Type B pancreatic cell (in vitro differentiated cells): ENCODE measurements at regions not wholly inside any gene's neighbourhood (a gene's known extent, or its start where the extent isn't known, plus 50 kb on each side); places are given as distances from the start of the nearest gene placed in this dataset.
"Not testable (repeated sequence)": the region's sequence is repeated elsewhere in the genome, so short reads cannot be mapped to it uniquely, and the experiment has no call there.

Experiments
- DNase-seq: peaks from one replicate; pipeline ENCODE4 v3.0.0; 2021; ENCODE audit warnings: mixed read lengths; ENCODE audit not compliant: unreplicated experiment; ENCODE audit errors: extremely low spot score
- H3K27ac Mint-ChIP-seq: 2 replicates; pipeline ENCODE4 v1.8.0; 2021; ENCODE audit warnings: mild to moderate bottlenecking, mixed read lengths
- H3K27me3 Mint-ChIP-seq: 2 replicates; pipeline ENCODE4 v1.8.0; 2021; ENCODE audit warnings: mixed read lengths
- H3K36me3 Mint-ChIP-seq: 2 replicates; pipeline ENCODE4 v1.8.0; 2021; ENCODE audit warnings: mixed read lengths
- H3K4me1 Mint-ChIP-seq: one replicate; pipeline ENCODE4 v1.8.0; 2021; ENCODE audit warnings: mixed read lengths; ENCODE audit not compliant: unreplicated experiment
- H3K4me3 Mint-ChIP-seq: 2 replicates; pipeline ENCODE4 v1.8.0; 2021; ENCODE audit warnings: mild to moderate bottlenecking, mixed read lengths
- H3K9me3 Mint-ChIP-seq: 2 replicates; pipeline ENCODE4 v1.8.0; 2021; ENCODE audit warnings: mixed read lengths
- TF ChIP-seq, protein P1 (sequence below): fragments of 200-600 bp; sonication (generic); conservative IDR thresholded peaks from 2 replicates; pipeline ENCODE4 v1.5.0; 2021; ENCODE audit warnings: antibody characterized with exemption, mild to moderate bottlenecking

- H3K4me1 Mint-ChIP-seq, DNase-seq, H3K9me3 Mint-ChIP-seq, H3K27me3 Mint-ChIP-seq, H3K27ac Mint-ChIP-seq, H3K36me3 Mint-ChIP-seq, H3K4me3 Mint-ChIP-seq: not testable (repeated sequence)
These were observed 372.9 kb downstream of the ANAPC1 start for GRCh38 chr2:111511062-111511461.

DNA sequence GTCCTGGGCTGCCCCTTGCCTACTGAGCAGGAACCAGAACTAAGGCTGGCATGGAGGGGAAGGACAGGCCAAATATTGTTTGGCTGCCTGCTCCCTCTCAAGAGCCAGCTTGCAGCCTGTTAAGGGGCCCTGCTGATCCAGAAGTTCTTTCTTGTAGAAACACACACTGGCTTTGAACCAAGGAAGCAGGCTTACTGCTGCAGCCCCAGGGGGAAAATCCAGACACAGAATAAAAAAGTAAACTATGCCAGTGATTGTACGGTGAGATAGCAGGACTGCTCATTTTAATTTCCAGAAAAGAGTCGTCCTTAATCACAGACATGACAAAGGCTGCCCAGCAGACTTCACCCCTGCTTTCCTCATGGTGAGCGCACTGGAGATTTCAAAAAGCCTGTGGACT, 371.6 kb downstream of the ANAPC1 start:
- H3K36me3 Mint-ChIP-seq, H3K9me3 Mint-ChIP-seq, H3K4me1 Mint-ChIP-seq, H3K4me3 Mint-ChIP-seq, DNase-seq, H3K27ac Mint-ChIP-seq, H3K27me3 Mint-ChIP-seq: not testable (repeated sequence)

DNA sequence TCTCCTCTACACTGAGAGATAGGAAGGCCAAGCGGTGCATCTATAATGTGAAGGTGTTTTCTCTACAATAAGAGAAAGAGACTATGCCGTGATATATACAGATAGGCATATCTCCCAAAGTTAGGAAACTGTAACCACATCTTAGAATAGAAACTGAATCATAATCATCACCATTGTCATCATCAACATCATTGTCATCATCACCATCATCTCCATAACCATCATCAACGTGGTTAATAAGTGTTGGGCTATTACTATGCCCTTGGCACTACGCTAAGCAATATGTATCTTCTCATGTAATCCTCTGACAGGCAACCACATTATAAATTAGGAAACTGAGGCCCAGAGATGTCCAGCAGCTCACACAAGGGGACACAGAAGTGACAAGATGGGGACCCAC, 369.9 kb downstream of the ANAPC1 start:
- H3K9me3 Mint-ChIP-seq, H3K4me3 Mint-ChIP-seq, H3K27ac Mint-ChIP-seq, H3K36me3 Mint-ChIP-seq, DNase-seq, H3K27me3 Mint-ChIP-seq, H3K4me1 Mint-ChIP-seq: not testable (repeated sequence)

- H3K27me3 Mint-ChIP-seq, H3K9me3 Mint-ChIP-seq: not testable (repeated sequence)
These were observed 366.8 kb downstream of the ANAPC1 start for GRCh38 chr2:111517050-111517720.

DNA sequence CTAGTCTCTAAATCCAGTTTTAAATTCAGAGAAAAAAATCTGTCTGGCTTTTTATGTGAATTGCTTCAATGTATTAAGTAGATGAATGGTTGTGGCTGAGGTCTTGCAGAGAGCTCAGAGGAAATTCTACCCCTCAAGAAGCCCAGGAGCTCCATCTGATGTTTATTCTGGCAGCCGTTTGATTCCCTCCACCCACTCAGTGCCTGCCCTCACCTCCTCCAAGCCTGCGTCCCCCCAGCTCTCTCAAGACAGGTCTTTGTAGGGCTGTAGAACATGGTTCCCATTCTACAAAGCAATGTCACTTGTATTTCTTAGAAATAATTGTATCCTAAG, 366.3 kb downstream of the ANAPC1 start:
- H3K27me3 Mint-ChIP-seq, H3K27ac Mint-ChIP-seq, H3K9me3 Mint-ChIP-seq, H3K36me3 Mint-ChIP-seq, H3K4me3 Mint-ChIP-seq, DNase-seq: not testable (repeated sequence)
- peaks cover 20% of the 10 kb centered on the region for H3K4me1 Mint-ChIP-seq

More at GRCh38 chr2:111517050-111517720, 366.8 kb downstream of the ANAPC1 start:
- DNase-seq, H3K36me3 Mint-ChIP-seq, H3K4me3 Mint-ChIP-seq, H3K27ac Mint-ChIP-seq: not testable (repeated sequence)
- H3K4me1 Mint-ChIP-seq: peaks cover 19% of the 10 kb centered on the region

- H3K9me3 Mint-ChIP-seq: no peaks in the 10 kb centered on the region
- H3K4me3 Mint-ChIP-seq: no peak overlapping the region
- TF ChIP-seq, protein P1, sequence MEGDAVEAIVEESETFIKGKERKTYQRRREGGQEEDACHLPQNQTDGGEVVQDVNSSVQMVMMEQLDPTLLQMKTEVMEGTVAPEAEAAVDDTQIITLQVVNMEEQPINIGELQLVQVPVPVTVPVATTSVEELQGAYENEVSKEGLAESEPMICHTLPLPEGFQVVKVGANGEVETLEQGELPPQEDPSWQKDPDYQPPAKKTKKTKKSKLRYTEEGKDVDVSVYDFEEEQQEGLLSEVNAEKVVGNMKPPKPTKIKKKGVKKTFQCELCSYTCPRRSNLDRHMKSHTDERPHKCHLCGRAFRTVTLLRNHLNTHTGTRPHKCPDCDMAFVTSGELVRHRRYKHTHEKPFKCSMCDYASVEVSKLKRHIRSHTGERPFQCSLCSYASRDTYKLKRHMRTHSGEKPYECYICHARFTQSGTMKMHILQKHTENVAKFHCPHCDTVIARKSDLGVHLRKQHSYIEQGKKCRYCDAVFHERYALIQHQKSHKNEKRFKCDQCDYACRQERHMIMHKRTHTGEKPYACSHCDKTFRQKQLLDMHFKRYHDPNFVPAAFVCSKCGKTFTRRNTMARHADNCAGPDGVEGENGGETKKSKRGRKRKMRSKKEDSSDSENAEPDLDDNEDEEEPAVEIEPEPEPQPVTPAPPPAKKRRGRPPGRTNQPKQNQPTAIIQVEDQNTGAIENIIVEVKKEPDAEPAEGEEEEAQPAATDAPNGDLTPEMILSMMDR: no peak
- no peak for DNase-seq
- H3K4me1 Mint-ChIP-seq: peaks cover 33% of the 10 kb centered on the region
- peaks cover 10% of the 10 kb centered on the region for H3K27me3 Mint-ChIP-seq
- no peak overlapping the region for H3K27ac Mint-ChIP-seq
- no peaks in the 10 kb centered on the region for H3K36me3 Mint-ChIP-seq
These were observed 364.9 kb downstream of the ANAPC1 start for GRCh38 chr2:111519071-111519470.

DNA sequence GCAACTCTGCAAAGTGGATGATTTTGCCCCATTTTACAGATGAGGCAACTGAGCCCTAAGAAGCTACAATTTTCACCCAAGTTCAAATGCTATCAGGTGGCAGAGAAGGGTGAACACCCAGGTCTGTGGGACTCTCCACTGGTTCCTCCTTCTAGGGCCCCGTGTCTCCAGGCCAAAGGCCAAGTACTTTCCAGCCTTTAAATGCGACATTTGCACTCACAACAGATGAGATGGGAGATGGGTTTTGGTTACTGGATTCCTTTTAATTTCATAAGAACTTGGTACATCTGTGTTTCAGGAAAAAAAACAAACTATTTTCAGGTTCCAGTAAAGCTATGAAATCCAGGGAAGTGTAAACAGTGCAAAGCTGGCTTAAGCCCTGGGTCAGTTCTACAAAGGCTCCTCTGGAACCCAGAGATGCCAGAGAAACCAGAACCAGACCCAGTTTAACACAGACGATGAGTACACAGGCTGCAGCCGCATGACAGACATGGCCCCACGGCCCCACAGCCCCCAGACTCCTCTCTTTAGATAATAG, 361.7 kb downstream of the ANAPC1 start:
- DNase-seq: no peak
- peaks cover 12% of the 10 kb centered on the region for H3K27me3 Mint-ChIP-seq
- TF ChIP-seq, protein P1: no peak
- H3K27ac Mint-ChIP-seq: no peak overlapping the region
- H3K4me3 Mint-ChIP-seq: no peak overlapping the region
- peaks cover 33% of the 10 kb centered on the region for H3K4me1 Mint-ChIP-seq
- no peaks in the 10 kb centered on the region for H3K9me3 Mint-ChIP-seq
- H3K36me3 Mint-ChIP-seq: no peaks in the 10 kb centered on the region

DNA sequence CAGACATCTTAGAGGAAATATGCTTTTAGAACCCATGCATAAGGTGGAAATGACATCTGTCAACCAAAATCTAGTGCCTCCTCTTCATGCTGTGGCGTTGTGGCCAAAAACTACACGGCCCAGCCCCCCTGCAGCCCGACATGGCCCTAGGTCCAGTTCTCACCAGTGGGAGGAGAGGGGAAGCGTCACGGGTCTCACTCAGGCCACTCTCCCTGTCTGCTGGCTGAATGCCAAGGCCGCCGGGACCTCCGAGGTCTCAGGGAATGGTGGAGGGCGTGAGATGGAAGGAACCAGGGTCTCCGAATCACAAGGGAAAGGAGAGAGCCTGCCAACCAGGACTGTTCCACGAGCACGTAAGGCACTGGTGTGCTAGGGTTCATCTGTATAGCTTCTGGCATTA, 361.0 kb downstream of the ANAPC1 start:
- Mint-ChIP-seq H3K27me3 (peaks cover 12% of the 10 kb centered on the region), H3K9me3 (no peaks in the 10 kb centered on the region), H3K4me3 (no peak overlapping the region), H3K27ac (no peak overlapping the region), H3K4me1 (peaks cover 28% of the 10 kb centered on the region), H3K36me3 (no peaks in the 10 kb centered on the region)
- no peak for DNase-seq
- TF ChIP-seq, protein P1: no peak

DNA sequence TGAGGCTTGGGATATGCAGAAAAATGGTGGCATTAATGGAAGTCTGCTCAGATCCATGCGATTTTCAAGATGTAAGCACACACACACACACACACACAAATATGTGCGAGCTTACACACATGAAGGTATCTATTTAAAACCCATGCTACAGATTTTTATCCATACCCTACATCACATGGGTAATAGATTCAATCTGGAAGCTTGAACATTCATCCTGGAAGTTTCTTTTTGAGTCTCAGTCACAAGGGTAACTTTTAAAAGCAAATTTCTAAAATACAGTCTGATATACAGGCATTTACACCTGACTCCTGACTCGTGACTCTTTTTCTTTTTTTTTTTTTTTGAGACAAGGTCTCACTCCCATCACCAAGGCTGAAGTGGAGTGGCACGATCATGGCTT, 359.0 kb downstream of the ANAPC1 start:
- not testable (repeated sequence) for H3K9me3 Mint-ChIP-seq, H3K4me3 Mint-ChIP-seq, H3K27ac Mint-ChIP-seq, DNase-seq, H3K36me3 Mint-ChIP-seq, H3K27me3 Mint-ChIP-seq
- peaks cover 20% of the 10 kb centered on the region for H3K4me1 Mint-ChIP-seq

- not testable (repeated sequence) for H3K4me3 Mint-ChIP-seq, H3K36me3 Mint-ChIP-seq, H3K27me3 Mint-ChIP-seq, DNase-seq, H3K27ac Mint-ChIP-seq, H3K9me3 Mint-ChIP-seq
- peaks cover 20% of the 10 kb centered on the region for H3K4me1 Mint-ChIP-seq
These were observed 357.9 kb downstream of the ANAPC1 start for GRCh38 chr2:111526041-111526639.

DNA sequence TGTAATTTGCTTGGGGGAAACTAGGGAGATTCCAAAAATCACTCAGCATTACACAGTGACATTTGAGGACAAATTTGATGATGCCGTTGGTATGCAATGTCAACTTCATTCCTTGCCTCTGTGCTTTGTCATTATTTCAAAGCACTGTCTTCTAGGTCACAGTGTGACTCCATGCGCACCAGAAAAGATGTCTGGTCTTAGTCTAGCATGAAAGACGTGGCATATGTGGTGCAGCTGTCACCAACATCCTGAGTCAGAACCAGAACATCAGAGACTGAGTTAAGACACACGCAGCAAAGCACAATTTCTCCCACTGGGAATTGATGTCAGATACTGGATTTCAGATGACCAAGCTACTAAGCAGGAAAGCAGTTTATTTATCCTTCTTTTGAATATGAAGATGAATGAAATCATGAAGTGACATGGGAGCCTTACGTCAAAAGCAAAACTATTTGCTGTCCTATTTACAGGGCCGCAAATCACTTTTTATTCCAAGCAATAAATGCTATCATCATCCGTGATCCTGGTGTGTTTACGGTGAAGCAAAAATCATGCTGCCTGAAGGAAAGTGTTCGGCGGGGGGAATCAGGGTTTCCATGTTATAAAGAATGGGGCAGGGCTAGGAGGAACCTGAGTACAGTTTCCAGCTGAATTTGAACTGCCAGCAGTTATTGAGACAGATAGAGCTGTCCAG, 356.1 kb downstream of the ANAPC1 start:
- H3K36me3 Mint-ChIP-seq, DNase-seq, H3K27me3 Mint-ChIP-seq, H3K9me3 Mint-ChIP-seq, H3K4me3 Mint-ChIP-seq, H3K27ac Mint-ChIP-seq: not testable (repeated sequence)
- peaks cover 11% of the 10 kb centered on the region for H3K4me1 Mint-ChIP-seq
